Fibroblast of lung (primary cell): ENCODE measurements at regions not wholly inside any gene's neighbourhood (a gene's known extent, or its start where the extent isn't known, plus 50 kb on each side); places are given as distances from the start of the nearest gene placed in this dataset.
A peak's percentile ranks its signal among the peaks of the same experiment; 100 is the strongest.

Source experiments
- DNase-seq, 2 donors: peaks; one replicate each; pipeline versions ENCODE4 v3.0.0 to v3.0.0-alpha.2; 2010; ENCODE audit warnings: low read depth in 2 of 2
- H2AFZ ChIP-seq: 2 replicates; pipeline ENCODE4 v1.5.1; 2012; ENCODE audit warnings: low read length, control low read depth, inconsistent platforms
- H3K27ac ChIP-seq: 2 replicates; pipeline ENCODE4 v1.5.1; 2011; ENCODE audit warnings: low read length, control low read depth; ENCODE audit not compliant: insufficient read depth
- H3K27me3 ChIP-seq: 2 replicates; pipeline ENCODE4 v1.5.1; 2011; ENCODE audit warnings: mild to moderate bottlenecking, low read length; ENCODE audit not compliant: control insufficient read depth, insufficient read depth
- H3K36me3 ChIP-seq: 2 replicates; pipeline ENCODE4 v1.5.1; 2011; ENCODE audit warnings: low read length; ENCODE audit not compliant: control insufficient read depth, insufficient read depth
- H3K4me1 ChIP-seq: 2 replicates; pipeline ENCODE4 v1.5.1; 2011; ENCODE audit warnings: low read length; ENCODE audit not compliant: control insufficient read depth, insufficient read depth; ENCODE audit errors: extremely low read depth
- H3K4me2 ChIP-seq: 2 replicates; pipeline ENCODE4 v1.5.1; 2011; ENCODE audit warnings: low read length, control low read depth; ENCODE audit not compliant: insufficient read depth; ENCODE audit errors: extremely low read depth
- H3K4me3 ChIP-seq, 4 experiments: fragments of 200-600 bp in 1 of 4; sonication (generic) in 1 of 4; replicated peaks in 1 of 4; 2 replicates each; pipeline ENCODE4 v1.5.1; 2011 to 2016; ENCODE audit warnings: low read length in 4 of 4, low read depth in 3 of 4, mild to moderate bottlenecking in 3 of 4, control low read depth in 2 of 4, inconsistent platforms in 1 of 4, mixed read lengths in 1 of 4; ENCODE audit not compliant: insufficient read depth in 1 of 4; ENCODE audit errors: control extremely low read depth in 1 of 4
- H3K79me2 ChIP-seq: 2 replicates; pipeline ENCODE4 v1.5.1; 2012; ENCODE audit warnings: mild to moderate bottlenecking, low read length, inconsistent platforms; ENCODE audit not compliant: control insufficient read depth, insufficient read depth
- H3K9ac ChIP-seq: 2 replicates; pipeline ENCODE4 v1.5.1; 2011; ENCODE audit warnings: mild to moderate bottlenecking, low read length, control low read depth; ENCODE audit not compliant: insufficient read depth
- H3K9me3 ChIP-seq: 2 replicates; pipeline ENCODE4 v1.5.1; 2012; ENCODE audit warnings: low read depth, low read length; ENCODE audit not compliant: control insufficient read depth, insufficient read depth
- H4K20me1 ChIP-seq: 2 replicates; pipeline ENCODE4 v1.5.1; 2011; ENCODE audit warnings: low read length; ENCODE audit not compliant: control insufficient read depth, insufficient read depth; ENCODE audit errors: extremely low read depth
- EZH2 ChIP-seq: IDR thresholded peaks from 2 replicates; pipeline ENCODE4 v1.5.1; 2012; ENCODE audit warnings: low read length, control low read depth, mild to moderate bottlenecking; ENCODE audit errors: missing control alignments
- TF ChIP-seq, protein P1 (sequence below), 2 donors: IDR thresholded peaks in 1 of 2; conservative IDR thresholded peaks in 1 of 2; 1 replicate in 1 of 2; 2 replicates in 1 of 2; pipeline ENCODE4 v1.5.1; 2011 to 2012; ENCODE audit warnings: low read length in 2 of 2, control low read depth in 1 of 2, inconsistent platforms in 1 of 2, low read depth in 1 of 2, mild to moderate bottlenecking in 1 of 2

DNA sequence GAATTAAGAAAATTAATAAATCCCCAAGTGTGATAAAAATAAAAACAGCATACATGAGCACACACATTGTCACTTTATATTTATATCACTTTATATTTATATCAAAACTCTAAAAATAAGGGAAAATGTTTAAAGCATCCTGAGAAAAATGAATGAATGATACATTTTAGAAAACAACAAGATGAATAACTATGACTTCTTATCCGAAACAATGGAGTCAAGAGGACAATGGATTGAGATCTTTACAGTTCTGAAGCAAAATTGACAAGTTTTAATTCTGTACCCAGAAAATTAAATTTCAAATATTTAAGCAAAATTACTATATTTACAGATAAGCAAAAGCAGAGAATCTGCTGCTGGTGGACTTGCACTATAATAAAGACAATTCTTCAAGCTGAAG, 512.6 kb downstream of the MRPL39 start:
- Histone ChIP-seq H3K27me3 (no peaks in the 10 kb centered on the region), H3K36me3 (no peaks in the 10 kb centered on the region), H3K4me2 (no peak overlapping the region), H3K79me2 (no peaks in the 10 kb centered on the region), H2AFZ (no peak overlapping the region), H3K9ac (no peak overlapping the region), H3K4me1 (no peaks in the 10 kb centered on the region), H3K9me3 (no peaks in the 10 kb centered on the region), H3K4me3 (no peak overlapping the region), H3K27ac (no peak overlapping the region), H4K20me1 (no peaks in the 10 kb centered on the region)
- DNase-seq = no peak
- TF ChIP-seq, protein P1, sequence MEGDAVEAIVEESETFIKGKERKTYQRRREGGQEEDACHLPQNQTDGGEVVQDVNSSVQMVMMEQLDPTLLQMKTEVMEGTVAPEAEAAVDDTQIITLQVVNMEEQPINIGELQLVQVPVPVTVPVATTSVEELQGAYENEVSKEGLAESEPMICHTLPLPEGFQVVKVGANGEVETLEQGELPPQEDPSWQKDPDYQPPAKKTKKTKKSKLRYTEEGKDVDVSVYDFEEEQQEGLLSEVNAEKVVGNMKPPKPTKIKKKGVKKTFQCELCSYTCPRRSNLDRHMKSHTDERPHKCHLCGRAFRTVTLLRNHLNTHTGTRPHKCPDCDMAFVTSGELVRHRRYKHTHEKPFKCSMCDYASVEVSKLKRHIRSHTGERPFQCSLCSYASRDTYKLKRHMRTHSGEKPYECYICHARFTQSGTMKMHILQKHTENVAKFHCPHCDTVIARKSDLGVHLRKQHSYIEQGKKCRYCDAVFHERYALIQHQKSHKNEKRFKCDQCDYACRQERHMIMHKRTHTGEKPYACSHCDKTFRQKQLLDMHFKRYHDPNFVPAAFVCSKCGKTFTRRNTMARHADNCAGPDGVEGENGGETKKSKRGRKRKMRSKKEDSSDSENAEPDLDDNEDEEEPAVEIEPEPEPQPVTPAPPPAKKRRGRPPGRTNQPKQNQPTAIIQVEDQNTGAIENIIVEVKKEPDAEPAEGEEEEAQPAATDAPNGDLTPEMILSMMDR (conservative IDR thresholded peaks at IDR 0.05 in 1 of 2, IDR thresholded peaks at IDR 0.05 in 1 of 2; ENCODE audit: low read depth in 1 of 2, low read length in 2 of 2) = no peak
- TF ChIP-seq EZH2 = no peak

DNA sequence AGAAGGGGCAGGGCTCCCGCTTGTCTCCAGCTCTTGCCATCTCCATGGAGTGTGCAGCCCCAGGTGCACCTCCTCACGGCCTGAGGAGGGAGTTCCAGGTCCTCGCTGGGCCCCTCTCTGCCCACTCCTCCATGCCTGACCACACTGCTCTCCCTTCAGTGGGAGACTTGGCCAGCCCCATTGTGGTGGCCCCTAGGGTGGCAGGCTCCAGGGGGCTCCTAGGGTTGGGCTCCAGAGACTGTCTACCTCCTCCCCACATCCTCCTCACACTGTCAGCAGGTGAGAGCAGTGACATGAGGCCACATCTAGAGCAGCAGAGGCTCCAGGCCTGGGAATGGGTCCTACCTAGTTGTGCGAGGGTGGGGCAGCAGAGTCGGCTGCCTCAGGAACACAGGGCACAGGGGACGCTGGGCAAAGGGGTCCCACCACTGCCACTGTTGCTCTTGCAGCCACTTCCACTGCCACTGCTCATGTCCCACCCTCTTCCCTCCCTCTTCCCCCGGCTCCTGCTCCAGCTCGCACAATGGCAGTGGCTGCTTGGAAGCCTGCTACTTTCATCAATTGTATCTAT, 514.8 kb downstream of the MRPL39 start:
- Histone ChIP-seq H3K27me3 (no peaks in the 10 kb centered on the region), H3K4me2 (no peak overlapping the region), H3K36me3 (no peaks in the 10 kb centered on the region), H4K20me1 (no peaks in the 10 kb centered on the region), H3K4me1 (no peaks in the 10 kb centered on the region), H3K9ac (no peak overlapping the region), H3K4me3 (no peak overlapping the region), H3K9me3 (no peaks in the 10 kb centered on the region), H3K79me2 (no peaks in the 10 kb centered on the region), H3K27ac (no peak overlapping the region), H2AFZ (no peak overlapping the region)
- no peak for DNase-seq
- TF ChIP-seq, protein P1 (conservative IDR thresholded peaks at IDR 0.05 in 1 of 2, IDR thresholded peaks at IDR 0.05 in 1 of 2; ENCODE audit: low read depth in 1 of 2, low read length in 2 of 2) = no peak
- no peak for TF ChIP-seq EZH2

DNA sequence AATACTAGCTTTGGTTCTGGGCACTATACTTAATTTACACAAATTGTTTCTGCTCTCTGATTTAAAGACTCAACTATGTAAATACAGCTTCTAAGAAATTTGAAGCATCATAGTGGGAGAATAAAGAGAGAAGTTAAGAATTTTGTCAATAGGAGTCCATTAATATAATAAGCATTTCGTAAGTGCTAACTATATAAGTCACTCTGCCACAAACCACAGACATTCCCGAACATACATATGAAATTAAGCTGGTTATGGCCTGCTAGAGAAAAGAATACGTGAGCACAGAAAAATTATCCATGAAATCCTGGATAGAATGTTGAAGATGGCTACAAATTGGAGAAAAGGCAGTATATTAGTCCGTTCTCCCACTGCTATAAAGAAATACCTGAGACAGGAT, 526.2 kb downstream of the MRPL39 start:
- Histone ChIP-seq H3K4me3 (no peak overlapping the region), H3K9ac (no peak overlapping the region), H3K4me1 (no peaks in the 10 kb centered on the region), H4K20me1 (no peaks in the 10 kb centered on the region), H3K36me3 (no peaks in the 10 kb centered on the region), H2AFZ (no peak overlapping the region), H3K27me3 (no peaks in the 10 kb centered on the region), H3K4me2 (no peak overlapping the region), H3K79me2 (no peaks in the 10 kb centered on the region), H3K9me3 (no peaks in the 10 kb centered on the region), H3K27ac (no peak overlapping the region)
- DNase-seq = peak; percentile 9 to 78
- no peak for TF ChIP-seq EZH2
- TF ChIP-seq, protein P1 (conservative IDR thresholded peaks at IDR 0.05 in 1 of 2, IDR thresholded peaks at IDR 0.05 in 1 of 2; ENCODE audit: low read depth in 1 of 2, low read length in 2 of 2) = no peak
